Astrocyte (in vitro differentiated cells and primary cell): ENCODE measurements at regions not wholly inside any gene's neighbourhood (a gene's known extent, or its start where the extent isn't known, plus 50 kb on each side); places are given as distances from the start of the nearest gene placed in this dataset.

ENCODE experiments used
- DNase-seq: peaks from one replicate; pipeline ENCODE4 v3.0.0-alpha.2; 2010; ENCODE audit warnings: low read depth
- FAIRE-seq: peaks from 2 replicates; lab custom pipeline; 2011; peaks lifted over from hg19 to GRCh38; lab: Jason Lieb, UNC
- H2AFZ ChIP-seq: 2 replicates; pipeline ENCODE4 v1.6.0; 2012; ENCODE audit warnings: low read depth, low read length, inconsistent platforms
- H3K27ac ChIP-seq: 2 replicates; pipeline ENCODE4 v1.5.1; 2011; ENCODE audit warnings: low read depth, low read length, inconsistent platforms
- H3K27me3 ChIP-seq: 2 replicates; pipeline ENCODE4 v1.6.0; 2011; ENCODE audit warnings: low read length, inconsistent platforms; ENCODE audit not compliant: insufficient read depth
- H3K36me3 ChIP-seq: 2 replicates; pipeline ENCODE4 v1.5.1; 2011; ENCODE audit warnings: low read length, inconsistent platforms; ENCODE audit not compliant: insufficient read depth
- H3K4me1 ChIP-seq: 2 replicates; pipeline ENCODE4 v1.5.1; 2011; ENCODE audit warnings: low read length, inconsistent platforms; ENCODE audit not compliant: insufficient read depth
- H3K4me2 ChIP-seq: 2 replicates; pipeline ENCODE4 v1.6.0; 2012; ENCODE audit warnings: low read length, inconsistent platforms
- H3K4me3 ChIP-seq: 2 replicates; pipeline ENCODE4 v1.5.1; 2011; ENCODE audit warnings: low read depth, mild to moderate bottlenecking, low read length, inconsistent platforms; ENCODE audit not compliant: insufficient read depth
- H3K79me2 ChIP-seq: 2 replicates; pipeline ENCODE4 v1.6.0; 2012; ENCODE audit warnings: mild to moderate bottlenecking, low read length, inconsistent platforms; ENCODE audit not compliant: insufficient read depth
- H3K9ac ChIP-seq: 2 replicates; pipeline ENCODE4 v1.6.0; 2012; ENCODE audit warnings: mild to moderate bottlenecking, low read length, inconsistent platforms
- H3K9me3 ChIP-seq: 2 replicates; pipeline ENCODE4 v1.5.1; 2012; ENCODE audit warnings: low read depth, mild to moderate bottlenecking, low read length, inconsistent platforms; ENCODE audit not compliant: insufficient read depth
- H4K20me1 ChIP-seq: 2 replicates; pipeline ENCODE4 v1.6.0; 2012; ENCODE audit warnings: low read length, inconsistent platforms; ENCODE audit not compliant: insufficient read depth
- H3K27ac Mint-ChIP-seq: one replicate; pipeline ENCODE4 v1.8.0; 2021; ENCODE audit warnings: mild to moderate bottlenecking, mixed read lengths; ENCODE audit not compliant: unreplicated experiment
- H3K27me3 Mint-ChIP-seq: one replicate; pipeline ENCODE4 v1.8.0; 2021; ENCODE audit warnings: low read depth, mixed read lengths; ENCODE audit not compliant: unreplicated experiment
- H3K36me3 Mint-ChIP-seq: one replicate; pipeline ENCODE4 v1.8.0; 2021; ENCODE audit warnings: low read depth, mixed read lengths; ENCODE audit not compliant: unreplicated experiment
- H3K4me1 Mint-ChIP-seq: one replicate; pipeline ENCODE4 v1.8.0; 2021; ENCODE audit warnings: low read depth, mixed read lengths; ENCODE audit not compliant: unreplicated experiment
- H3K4me3 Mint-ChIP-seq: one replicate; pipeline ENCODE4 v1.8.0; 2021; ENCODE audit warnings: mild to moderate bottlenecking, moderate library complexity, mixed read lengths; ENCODE audit not compliant: unreplicated experiment
- H3K9me3 Mint-ChIP-seq: one replicate; pipeline ENCODE4 v1.8.0; 2021; ENCODE audit warnings: mild to moderate bottlenecking, mixed read lengths; ENCODE audit not compliant: unreplicated experiment
- EZH2 ChIP-seq: IDR thresholded peaks from 2 replicates; pipeline ENCODE4 v1.6.1; 2012; ENCODE audit warnings: mild to moderate bottlenecking, low read length, inconsistent platforms; ENCODE audit not compliant: insufficient read depth
- TF ChIP-seq, protein P1 (sequence below): IDR thresholded peaks from 2 replicates; pipeline ENCODE4 v1.5.1; 2011; ENCODE audit warnings: low read depth, mild to moderate bottlenecking, inconsistent platforms, low read length, moderate library complexity; ENCODE audit not compliant: insufficient read depth

DNA sequence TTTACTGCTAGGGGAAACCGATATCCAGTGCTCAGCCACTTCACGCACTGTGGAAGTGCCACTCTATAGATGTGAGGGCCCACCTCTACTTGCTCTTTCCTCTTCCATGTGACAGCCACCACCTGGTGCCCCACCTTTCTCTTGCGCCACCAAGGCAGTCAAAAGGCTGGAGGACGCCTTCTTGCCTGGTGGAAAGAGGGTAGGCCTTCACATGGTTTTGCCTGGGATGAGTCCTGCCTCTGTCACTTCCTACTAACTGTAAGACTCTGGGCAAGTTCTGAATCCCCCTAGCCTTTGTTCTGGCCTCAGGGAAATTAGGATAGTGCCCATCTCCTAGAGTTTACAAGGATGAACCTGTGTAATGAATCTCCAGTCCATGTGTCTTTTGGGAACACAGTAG is 66.1 kb upstream of the ODC1 start:
- Histone ChIP-seq H2AFZ (peak overlapping the region; percentile 57), H4K20me1 (no peaks in the 10 kb centered on the region), H3K4me1 (peaks cover 9% of the 10 kb centered on the region), H3K4me2 (peak overlapping the region; percentile 73), H3K9me3 (peaks cover 10% of the 10 kb centered on the region), H3K27me3 (no peaks in the 10 kb centered on the region), H3K9ac (peak overlapping the region; percentile 63), H3K27ac (peak overlapping the region; percentile 91), H3K36me3 (no peaks in the 10 kb centered on the region), H3K79me2 (no peaks in the 10 kb centered on the region), H3K4me3 (no peak overlapping the region)
- Mint-ChIP-seq H3K4me1 (peaks cover 5% of the 10 kb centered on the region), H3K4me3 (peak overlapping the region; percentile 2), H3K27me3 (no peaks in the 10 kb centered on the region), H3K9me3 (peaks cover 17% of the 10 kb centered on the region), H3K36me3 (no peaks in the 10 kb centered on the region), H3K27ac (peak overlapping the region; percentile 89)
- FAIRE-seq (no peak), DNase-seq (no peak)
- TF ChIP-seq EZH2 = no peak
- TF ChIP-seq, protein P1, sequence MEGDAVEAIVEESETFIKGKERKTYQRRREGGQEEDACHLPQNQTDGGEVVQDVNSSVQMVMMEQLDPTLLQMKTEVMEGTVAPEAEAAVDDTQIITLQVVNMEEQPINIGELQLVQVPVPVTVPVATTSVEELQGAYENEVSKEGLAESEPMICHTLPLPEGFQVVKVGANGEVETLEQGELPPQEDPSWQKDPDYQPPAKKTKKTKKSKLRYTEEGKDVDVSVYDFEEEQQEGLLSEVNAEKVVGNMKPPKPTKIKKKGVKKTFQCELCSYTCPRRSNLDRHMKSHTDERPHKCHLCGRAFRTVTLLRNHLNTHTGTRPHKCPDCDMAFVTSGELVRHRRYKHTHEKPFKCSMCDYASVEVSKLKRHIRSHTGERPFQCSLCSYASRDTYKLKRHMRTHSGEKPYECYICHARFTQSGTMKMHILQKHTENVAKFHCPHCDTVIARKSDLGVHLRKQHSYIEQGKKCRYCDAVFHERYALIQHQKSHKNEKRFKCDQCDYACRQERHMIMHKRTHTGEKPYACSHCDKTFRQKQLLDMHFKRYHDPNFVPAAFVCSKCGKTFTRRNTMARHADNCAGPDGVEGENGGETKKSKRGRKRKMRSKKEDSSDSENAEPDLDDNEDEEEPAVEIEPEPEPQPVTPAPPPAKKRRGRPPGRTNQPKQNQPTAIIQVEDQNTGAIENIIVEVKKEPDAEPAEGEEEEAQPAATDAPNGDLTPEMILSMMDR = no peak

DNA sequence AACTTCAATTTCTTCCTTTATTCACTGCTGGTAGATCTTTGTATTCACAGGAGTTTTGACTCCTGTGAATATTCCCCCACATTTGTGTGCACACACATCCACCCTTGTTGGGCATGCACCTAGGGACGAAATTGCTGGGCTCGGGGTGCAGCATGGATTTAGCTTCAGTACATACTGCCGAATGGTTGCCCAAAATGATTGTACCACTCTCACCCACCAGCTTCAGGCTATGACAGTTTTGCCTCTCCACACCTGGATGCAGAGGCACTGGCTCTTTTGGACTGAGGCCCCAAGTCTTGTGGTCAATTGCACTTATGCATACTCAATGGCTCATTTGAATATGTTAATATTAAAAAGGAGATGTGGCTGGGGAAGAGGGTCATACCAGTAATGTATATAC is 65.1 kb upstream of the ODC1 start:
- peaks cover 17% of the 10 kb centered on the region for H3K9me3 Mint-ChIP-seq
- peaks cover 5% of the 10 kb centered on the region for H3K4me1 Mint-ChIP-seq
- no peaks in the 10 kb centered on the region for H3K27me3 ChIP-seq
- H3K36me3 Mint-ChIP-seq = no peaks in the 10 kb centered on the region
- H3K4me2 ChIP-seq = no peak overlapping the region
- no peaks in the 10 kb centered on the region for H3K36me3 ChIP-seq
- peaks cover 3% of the 10 kb centered on the region for H3K27me3 Mint-ChIP-seq
- H3K9ac ChIP-seq = no peak overlapping the region
- H3K79me2 ChIP-seq = no peaks in the 10 kb centered on the region
- TF ChIP-seq, protein P1 = no peak
- TF ChIP-seq EZH2 = no peak
- no peak overlapping the region for H2AFZ ChIP-seq
- H3K4me3 ChIP-seq = no peak overlapping the region
- no peak overlapping the region for H3K27ac Mint-ChIP-seq
- H4K20me1 ChIP-seq = no peaks in the 10 kb centered on the region
- no peak for DNase-seq
- no peak overlapping the region for H3K27ac ChIP-seq
- peaks cover 10% of the 10 kb centered on the region for H3K9me3 ChIP-seq
- no peak for FAIRE-seq
- H3K4me1 ChIP-seq = peaks cover 9% of the 10 kb centered on the region
- no peak overlapping the region for H3K4me3 Mint-ChIP-seq

DNA sequence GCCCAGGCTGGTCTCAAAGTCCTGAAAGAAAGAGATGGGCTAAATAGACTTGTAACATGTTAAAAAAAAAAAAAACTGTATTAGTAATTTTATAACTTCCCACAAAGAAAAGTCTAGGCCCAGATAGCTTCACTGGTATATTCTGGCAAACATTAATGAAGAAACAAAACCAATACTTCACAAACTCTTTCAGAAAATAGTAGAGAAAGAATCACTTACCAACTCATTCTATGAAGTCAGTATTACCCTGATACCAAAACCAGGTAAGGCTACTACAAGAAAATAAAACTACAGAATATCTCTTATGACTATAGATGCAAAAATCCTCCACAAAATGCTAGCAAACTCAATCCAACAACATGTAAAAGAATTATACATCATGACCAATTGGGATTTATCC is 59.9 kb upstream of the ODC1 start:
- no peaks in the 10 kb centered on the region for H3K79me2 ChIP-seq
- H3K27ac Mint-ChIP-seq = no peak overlapping the region
- peaks cover 3% of the 10 kb centered on the region for H3K36me3 Mint-ChIP-seq
- H3K9me3 ChIP-seq = no peaks in the 10 kb centered on the region
- DNase-seq (no peak), FAIRE-seq (no peak)
- H3K9ac ChIP-seq = no peak overlapping the region
- no peaks in the 10 kb centered on the region for H4K20me1 ChIP-seq
- H3K4me3 ChIP-seq = no peak overlapping the region
- H3K27me3 ChIP-seq = no peaks in the 10 kb centered on the region
- H3K27ac ChIP-seq = no peak overlapping the region
- no peak overlapping the region for H2AFZ ChIP-seq
- no peaks in the 10 kb centered on the region for H3K4me1 ChIP-seq
- H3K4me1 Mint-ChIP-seq = no peaks in the 10 kb centered on the region
- H3K27me3 Mint-ChIP-seq = peaks cover 16% of the 10 kb centered on the region
- H3K9me3 Mint-ChIP-seq = no peaks in the 10 kb centered on the region
- H3K36me3 ChIP-seq = no peaks in the 10 kb centered on the region
- H3K4me2 ChIP-seq = no peak overlapping the region
- TF ChIP-seq, protein P1 = no peak
- TF ChIP-seq EZH2 = no peak
- no peak overlapping the region for H3K4me3 Mint-ChIP-seq
